Esophagus squamous epithelium (tissue), 5 donors: ENCODE measurements at regions not wholly inside any gene's neighbourhood (a gene's known extent, or its start where the extent isn't known, plus 50 kb on each side); places are given as distances from the start of the nearest gene placed in this dataset.

ENCODE experiments used
- DNase-seq: peaks from one replicate; lab custom pipeline; 2025; lab: John Stamatoyannopoulos, UW
- H3K27ac ChIP-seq, 4 donors: fragments of 200-600 bp; sonication (generic); one replicate each; pipeline ENCODE4 v1.5.1; 2016 to 2019; ENCODE audit warnings: mild to moderate bottlenecking in 1 of 4
- H3K27me3 ChIP-seq, 4 donors: fragments of 200-600 bp; sonication (generic); 1 replicate in 3 of 4; 2 replicates in 1 of 4; pipeline versions ENCODE4 v1.5.1 to v1.6.0; 2017 to 2021; ENCODE audit warnings: antibody characterized with exemption in 1 of 4
- H3K36me3 ChIP-seq, 3 donors: fragments of 200-600 bp; sonication (generic); one replicate each; pipeline ENCODE4 v1.5.1; 2016 to 2019
- H3K4me1 ChIP-seq, 3 donors: fragments of 200-600 bp; sonication (generic); one replicate each; pipeline ENCODE4 v1.5.1; 2017 to 2019
- H3K4me3 ChIP-seq, 4 donors: fragments of 200-600 bp; sonication (generic); 1 replicate in 3 of 4; 2 replicates in 1 of 4; pipeline ENCODE4 v1.5.1; 2016 to 2019; ENCODE audit warnings: mild to moderate bottlenecking in 2 of 4, moderate library complexity in 1 of 4
- H3K9me3 ChIP-seq, 3 donors: fragments of 200-600 bp; sonication (generic); one replicate each; pipeline ENCODE4 v1.5.1; 2016 to 2019
- POLR2A ChIP-seq, 4 donors: fragments of 450-650 bp; IDR thresholded peaks; one replicate each; pipeline ENCODE4 v1.6.1; 2017; ENCODE audit warnings: antibody characterized with exemption in 4 of 4, mild to moderate bottlenecking in 4 of 4, moderate library complexity in 3 of 4
- WGBS, 2 donors: methylation state at CpG; one replicate each; pipeline ENCODE4 v1.1.5; 2018; 5-methylcytosine and 5-hydroxymethylcytosine counted together
- intact Hi-C: fragments of 100-400 bp; cut with DNase I; formaldehyde crosslinking; loops from one replicate; pipeline ENCODE4 v1.15.0; 2022
- TF ChIP-seq, protein P1 (sequence below), 6 experiments: fragments of 450-650 bp in 4 of 6; fragments of 200-600 bp in 2 of 6; sonication (generic) in 2 of 6; IDR thresholded peaks; one replicate each; pipeline ENCODE4 v1.5.1; 2016 to 2019; ENCODE audit warnings: antibody characterized with exemption in 6 of 6, mild to moderate bottlenecking in 4 of 6, moderate library complexity in 4 of 6
- donor health status: DM: yes; HTN: yes; CAD: no.

DNA sequence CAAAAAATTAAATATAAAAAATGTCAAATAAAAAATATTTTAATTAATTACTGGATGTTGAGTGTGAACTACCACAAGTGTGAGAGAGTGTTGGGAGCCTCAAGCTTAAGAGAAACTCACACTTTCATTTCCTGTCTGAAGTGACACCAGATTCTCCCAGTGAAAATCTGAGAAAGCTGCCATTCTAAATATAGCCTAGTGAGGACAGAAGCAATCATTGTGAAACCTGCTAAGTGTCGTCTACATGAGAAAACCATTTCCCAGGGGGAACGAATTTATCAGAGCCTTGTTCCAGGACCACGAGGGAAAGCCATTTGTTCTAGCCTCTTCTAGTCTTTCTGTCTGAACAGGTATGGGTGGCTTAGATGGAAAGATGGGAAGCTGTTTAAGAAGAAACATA is 329.3 kb upstream of the PRMT6 start:
- Histone ChIP-seq H3K9me3 (peaks cover 0 to 4% (median 0%) of the 10 kb centered on the region in 3 donors), H3K27ac (no peak overlapping the region), H3K36me3 (no peaks in the 10 kb centered on the region), H3K27me3 (no peaks in the 10 kb centered on the region), H3K4me1 (no peaks in the 10 kb centered on the region), H3K4me3 (no peak overlapping the region)
- DNase-seq, result no peak
- 23 to 24% methylated on average over 3 of the region's 3 CpGs for WGBS, 2 donors
- intact Hi-C loops, result no loop called here
- TF ChIP-seq, protein P1, sequence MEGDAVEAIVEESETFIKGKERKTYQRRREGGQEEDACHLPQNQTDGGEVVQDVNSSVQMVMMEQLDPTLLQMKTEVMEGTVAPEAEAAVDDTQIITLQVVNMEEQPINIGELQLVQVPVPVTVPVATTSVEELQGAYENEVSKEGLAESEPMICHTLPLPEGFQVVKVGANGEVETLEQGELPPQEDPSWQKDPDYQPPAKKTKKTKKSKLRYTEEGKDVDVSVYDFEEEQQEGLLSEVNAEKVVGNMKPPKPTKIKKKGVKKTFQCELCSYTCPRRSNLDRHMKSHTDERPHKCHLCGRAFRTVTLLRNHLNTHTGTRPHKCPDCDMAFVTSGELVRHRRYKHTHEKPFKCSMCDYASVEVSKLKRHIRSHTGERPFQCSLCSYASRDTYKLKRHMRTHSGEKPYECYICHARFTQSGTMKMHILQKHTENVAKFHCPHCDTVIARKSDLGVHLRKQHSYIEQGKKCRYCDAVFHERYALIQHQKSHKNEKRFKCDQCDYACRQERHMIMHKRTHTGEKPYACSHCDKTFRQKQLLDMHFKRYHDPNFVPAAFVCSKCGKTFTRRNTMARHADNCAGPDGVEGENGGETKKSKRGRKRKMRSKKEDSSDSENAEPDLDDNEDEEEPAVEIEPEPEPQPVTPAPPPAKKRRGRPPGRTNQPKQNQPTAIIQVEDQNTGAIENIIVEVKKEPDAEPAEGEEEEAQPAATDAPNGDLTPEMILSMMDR (IDR thresholded peaks at IDR 0.05), result no peak
- no peak for TF ChIP-seq POLR2A (IDR thresholded peaks at IDR 0.05)

GRCh38 chr1:106746448-106747085 is 309.9 kb upstream of the PRMT6 start:
- Histone ChIP-seq H3K36me3 (no peaks in the 10 kb centered on the region), H3K4me3 (no peak overlapping the region), H3K9me3 (no peaks in the 10 kb centered on the region), H3K27ac (no peak overlapping the region), H3K4me1 (no peaks in the 10 kb centered on the region), H3K27me3 (no peaks in the 10 kb centered on the region)
- intact Hi-C loops, result no loop called here
- TF ChIP-seq POLR2A (IDR thresholded peaks at IDR 0.05), result no peak
- TF ChIP-seq, protein P1 (IDR thresholded peaks at IDR 0.05), result no peak
- no peak for DNase-seq
- WGBS, 2 donors, result 6 to 13% methylated on average over 2 of the region's 2 CpGs

DNA sequence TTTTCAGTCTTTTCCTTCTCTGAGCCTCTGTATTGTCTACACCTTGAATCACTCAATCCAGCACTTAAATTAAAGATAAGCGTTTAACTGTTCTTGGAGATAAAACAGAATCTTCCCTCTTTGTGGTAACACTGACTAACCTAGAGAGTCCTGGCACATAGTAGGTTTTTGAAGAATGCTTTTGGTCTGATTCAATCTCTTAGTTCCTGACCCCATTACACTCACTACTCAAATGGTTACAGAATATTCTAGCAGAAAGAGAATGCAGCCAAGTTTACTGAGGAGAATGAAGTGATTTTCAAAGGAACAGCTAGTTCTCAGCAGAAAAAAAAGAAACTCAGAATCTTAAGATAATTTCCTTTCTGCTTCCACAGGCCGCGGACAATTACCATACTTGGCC is 309.2 kb upstream of the PRMT6 start:
- WGBS, 2 donors, result 60 to 87% methylated on average over 2 to 3 of the region's 3 CpGs
- intact Hi-C loops, result no loop called here
- DNase-seq, result no peak
- no peaks in the 10 kb centered on the region for H3K9me3 ChIP-seq
- no peak for TF ChIP-seq POLR2A (IDR thresholded peaks at IDR 0.05)
- TF ChIP-seq, protein P1 (IDR thresholded peaks at IDR 0.05), result no peak
- no peaks in the 10 kb centered on the region for H3K36me3 ChIP-seq
- no peaks in the 10 kb centered on the region for H3K27me3 ChIP-seq
- no peaks in the 10 kb centered on the region for H3K4me1 ChIP-seq
- no peak overlapping the region for H3K4me3 ChIP-seq
- no peak overlapping the region for H3K27ac ChIP-seq

GRCh38 chr1:106747791-106748190 is 308.7 kb upstream of the PRMT6 start:
- WGBS, 2 donors, result 93% methylated on average over 8 to 13 of the region's 15 CpGs
- DNase-seq, result no peak
- H3K9me3 ChIP-seq, result no peaks in the 10 kb centered on the region
- intact Hi-C loops, result no loop called here
- H3K4me3 ChIP-seq, result no peak overlapping the region
- no peaks in the 10 kb centered on the region for H3K36me3 ChIP-seq
- H3K4me1 ChIP-seq, result no peaks in the 10 kb centered on the region
- TF ChIP-seq, protein P1 (IDR thresholded peaks at IDR 0.05), result no peak
- TF ChIP-seq POLR2A (IDR thresholded peaks at IDR 0.05), result no peak
- no peak overlapping the region for H3K27ac ChIP-seq
- no peaks in the 10 kb centered on the region for H3K27me3 ChIP-seq

GRCh38 chr1:106748606-106749005 is 307.9 kb upstream of the PRMT6 start:
- H3K4me3 ChIP-seq, result no peak overlapping the region
- no peaks in the 10 kb centered on the region for H3K27me3 ChIP-seq
- intact Hi-C loops, result no loop called here
- TF ChIP-seq POLR2A (IDR thresholded peaks at IDR 0.05), result no peak
- TF ChIP-seq, protein P1 (IDR thresholded peaks at IDR 0.05), result no peak
- DNase-seq, result no peak
- no peaks in the 10 kb centered on the region for H3K4me1 ChIP-seq
- H3K9me3 ChIP-seq, result no peaks in the 10 kb centered on the region
- no peak overlapping the region for H3K27ac ChIP-seq
- WGBS, 2 donors, result 53 to 69% methylated on average over 2 of the region's 2 CpGs
- H3K36me3 ChIP-seq, result no peaks in the 10 kb centered on the region
